GM19452 (cell line): ENCODE measurements at regions not wholly inside any gene's neighbourhood (a gene's known extent, or its start where the extent isn't known, plus 50 kb on each side); places are given as distances from the start of the nearest gene placed in this dataset.

Experiments
- ATAC-seq: cut with Tn5 transposase; IDR thresholded peaks from one replicate; pipeline ENCODE4 v1.9.1; 2021; ENCODE audit not compliant: unreplicated experiment

DNA sequence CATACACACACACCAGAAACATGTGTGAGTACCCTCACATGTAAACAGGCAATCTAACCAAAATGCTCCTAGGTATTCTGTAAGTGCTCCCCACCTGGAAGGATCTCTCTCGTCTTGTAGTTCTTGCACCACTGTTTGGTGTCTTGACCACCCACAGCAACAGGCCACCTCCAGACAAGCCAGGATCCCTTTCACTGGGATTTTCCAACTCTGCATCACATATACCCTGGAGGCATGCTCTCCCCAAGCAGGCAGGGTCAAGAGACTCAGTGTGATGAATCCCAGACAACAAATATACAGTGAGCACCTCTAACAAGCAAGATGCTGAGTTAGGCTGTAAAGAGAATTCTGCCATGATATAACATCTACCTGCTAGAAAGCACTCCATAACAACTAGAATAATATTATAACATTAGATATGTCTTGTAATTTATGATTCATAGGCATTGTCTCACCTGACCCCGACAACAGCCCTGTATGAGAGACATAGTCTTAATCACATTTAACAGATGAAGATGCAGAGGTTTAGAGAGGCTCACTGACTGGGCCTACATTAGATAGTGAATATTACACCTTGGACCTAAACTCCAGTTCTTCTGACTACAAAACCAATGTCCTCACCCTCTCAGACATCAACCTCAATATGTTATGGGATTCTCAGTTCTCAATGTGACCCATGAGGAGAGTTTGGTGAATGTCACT lies 76.5 kb upstream of the BCL6 start:
- no peak for ATAC-seq

DNA sequence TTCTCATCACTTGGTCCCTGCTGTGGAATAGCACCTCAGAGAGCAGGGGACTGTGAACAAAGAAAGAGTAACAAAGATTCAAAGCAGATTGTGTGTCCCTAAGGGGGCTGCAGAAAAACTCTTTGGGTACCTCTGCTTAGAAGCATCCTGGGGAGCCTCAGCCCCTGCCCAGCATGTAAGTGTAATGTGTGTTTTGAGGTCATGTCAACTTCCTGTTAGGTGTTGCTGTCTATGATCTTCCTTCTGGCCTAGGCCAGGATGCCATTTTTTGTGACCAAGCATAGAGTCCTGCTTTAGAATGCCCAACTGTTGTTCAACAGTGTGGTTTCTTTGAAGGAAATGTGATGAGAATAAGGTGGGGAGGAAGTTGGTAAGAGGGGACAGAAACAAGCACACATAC lies 77.1 kb upstream of the BCL6 start:
- ATAC-seq: no peak

DNA sequence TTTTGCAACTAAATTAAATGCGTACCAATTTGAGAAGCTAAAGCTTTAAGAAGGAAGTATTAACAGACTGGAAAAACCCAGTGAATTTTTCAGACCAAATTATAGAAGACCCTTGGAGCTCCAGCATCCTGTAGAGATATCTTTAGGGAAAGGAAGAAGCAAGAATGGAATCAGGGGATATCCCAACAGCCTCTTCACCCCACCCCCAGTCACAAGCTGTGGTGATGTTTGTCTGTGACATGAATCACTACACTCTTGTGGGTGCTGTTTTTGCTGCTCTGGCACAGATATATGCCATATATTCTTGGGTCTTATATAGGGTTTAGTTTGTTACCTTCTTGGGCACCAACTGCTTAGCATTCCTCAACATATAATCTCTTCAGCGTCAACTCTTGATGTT lies 78.5 kb upstream of the BCL6 start:
- ATAC-seq: no peak

DNA sequence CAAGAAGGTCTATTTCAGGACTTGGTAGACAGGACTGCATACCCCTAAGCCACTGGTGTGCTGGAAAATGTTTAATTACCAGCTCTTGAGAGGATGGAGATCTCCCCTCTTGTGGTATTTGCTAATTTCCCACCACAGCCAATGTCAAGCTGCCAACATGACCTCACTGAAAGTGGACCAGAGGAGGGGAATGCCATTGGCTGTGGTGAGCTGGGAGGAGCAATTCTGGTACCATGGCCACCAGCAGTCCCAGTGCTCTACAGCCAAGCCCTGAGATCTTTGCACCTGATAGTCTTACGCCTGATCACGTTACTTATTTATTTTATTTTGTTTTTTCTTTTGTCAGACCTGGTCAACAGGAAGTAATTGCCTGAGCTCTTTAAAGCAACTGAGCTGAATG lies 82.5 kb upstream of the BCL6 start:
- ATAC-seq: no peak

DNA sequence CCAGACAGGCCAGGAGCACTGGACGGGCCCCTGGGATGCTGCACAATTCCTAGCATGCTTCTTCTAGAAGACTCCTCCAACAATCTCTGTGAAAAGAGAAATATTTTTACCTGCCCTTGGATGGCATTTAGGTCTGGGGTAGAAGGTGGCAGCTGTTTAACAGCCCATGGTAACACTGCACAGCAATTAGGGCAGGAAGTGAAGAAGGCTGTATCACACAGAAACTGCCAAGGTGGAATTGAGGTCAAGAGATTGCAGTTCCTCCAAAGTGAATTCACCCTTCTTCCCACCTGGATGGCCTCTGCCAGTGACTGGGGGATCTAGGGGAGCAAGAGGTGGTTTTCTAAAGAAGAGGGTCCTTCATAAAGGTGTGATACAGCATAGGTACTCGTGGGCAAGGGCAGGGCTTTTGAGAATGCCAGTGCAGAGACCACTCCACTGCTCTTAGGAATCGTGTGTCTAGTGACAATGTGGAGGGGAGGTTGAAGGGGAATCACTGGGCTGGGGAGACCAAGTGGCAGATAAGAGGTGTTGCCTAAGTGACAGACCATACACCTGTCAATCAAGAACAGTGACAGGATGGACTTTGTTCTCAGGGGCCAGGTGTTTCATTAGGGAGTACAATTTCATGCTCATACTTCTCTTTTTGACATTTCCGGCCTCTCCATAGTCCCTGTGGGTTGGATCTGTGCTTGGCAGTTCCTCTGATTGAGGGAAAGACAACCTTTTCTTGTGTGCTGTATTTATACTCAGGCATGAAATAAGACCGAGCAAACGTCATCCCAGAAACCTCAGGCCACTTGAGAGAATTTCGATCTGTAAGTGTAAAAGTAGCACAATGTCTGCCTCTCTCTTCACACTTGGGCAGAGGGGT lies 83.5 kb upstream of the BCL6 start:
- ATAC-seq: peak; percentile 94

DNA sequence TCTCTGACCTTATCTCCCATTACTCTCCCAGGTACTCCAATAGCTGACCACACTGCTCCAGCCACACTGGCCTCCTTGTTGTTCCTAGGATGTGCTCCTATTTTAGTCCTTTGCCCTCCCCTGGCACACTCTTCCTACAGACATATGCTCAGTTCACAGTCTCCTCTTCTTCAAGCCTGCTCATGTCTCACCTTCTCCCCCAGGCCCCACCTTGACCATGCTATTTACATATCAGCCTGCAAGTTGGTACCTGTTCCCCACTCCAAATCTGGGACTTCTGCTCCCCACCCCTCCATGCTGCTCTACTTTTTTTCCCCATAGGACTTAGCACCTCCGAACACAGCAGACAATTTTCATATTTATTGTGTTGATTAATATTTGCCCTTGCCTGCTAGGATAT lies 84.9 kb upstream of the BCL6 start:
- no peak for ATAC-seq

DNA sequence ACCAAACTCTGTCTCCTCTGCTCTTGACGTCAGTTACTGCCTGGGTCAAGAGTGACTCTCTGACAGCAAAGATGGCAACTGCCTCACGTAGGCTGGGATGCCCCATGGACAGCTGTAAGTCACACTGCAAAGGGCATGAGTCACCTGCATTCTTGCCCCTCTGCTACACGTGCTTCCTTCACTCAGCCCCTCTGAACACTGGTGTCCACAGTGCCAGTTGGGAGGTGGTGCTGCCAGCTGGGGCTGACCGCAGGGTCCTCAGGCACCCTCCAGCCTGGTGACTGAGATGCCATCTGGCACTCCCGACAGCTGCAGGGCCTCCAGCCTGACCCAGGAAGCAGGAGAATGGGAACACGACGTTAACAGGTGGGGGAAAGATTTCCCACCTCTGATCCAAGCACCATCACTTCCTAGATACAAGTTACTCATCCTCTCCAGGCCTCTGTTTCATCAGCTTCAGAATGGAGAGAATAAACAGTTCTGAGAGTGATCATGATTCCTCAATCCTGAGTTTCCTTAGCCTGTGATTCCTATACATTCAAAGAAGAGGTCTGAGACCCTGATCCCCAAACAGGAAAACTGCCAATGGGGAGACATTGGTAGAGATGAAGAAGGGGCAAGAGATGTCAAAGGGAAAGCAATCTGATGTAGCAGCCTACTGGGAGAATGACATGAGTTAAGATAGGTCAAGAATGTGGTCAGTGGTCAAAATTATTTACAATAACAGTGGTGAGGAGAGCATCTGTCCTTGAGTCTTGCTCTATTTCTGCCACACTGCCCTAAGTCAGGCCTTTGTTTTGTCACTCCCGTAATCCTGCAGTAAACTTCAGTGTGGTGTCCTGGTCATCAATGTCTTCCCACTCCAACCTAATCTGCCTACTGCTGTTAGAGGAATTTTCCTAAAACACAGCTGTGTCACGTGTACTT lies 86.1 kb upstream of the BCL6 start:
- no peak for ATAC-seq

DNA sequence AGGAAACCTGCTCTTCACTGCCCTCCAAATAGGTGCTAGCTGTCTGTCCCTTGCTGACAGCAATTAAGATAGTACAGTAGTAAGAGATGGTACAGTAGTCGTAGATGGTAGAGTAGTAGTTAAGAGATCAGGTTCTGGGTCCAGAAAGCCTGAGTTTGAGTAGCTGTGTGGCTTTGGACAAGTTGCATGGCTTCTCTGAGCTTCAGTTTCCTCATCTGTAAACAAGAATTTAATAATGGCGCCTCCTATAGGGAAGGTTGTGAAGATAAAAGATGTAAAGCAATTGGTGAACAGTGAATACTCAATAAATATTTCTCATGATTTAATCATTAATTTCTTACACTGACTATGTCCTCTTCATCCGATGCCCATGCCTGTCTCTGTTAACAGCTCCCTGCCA lies 86.9 kb upstream of the BCL6 start:
- ATAC-seq: no peak

DNA sequence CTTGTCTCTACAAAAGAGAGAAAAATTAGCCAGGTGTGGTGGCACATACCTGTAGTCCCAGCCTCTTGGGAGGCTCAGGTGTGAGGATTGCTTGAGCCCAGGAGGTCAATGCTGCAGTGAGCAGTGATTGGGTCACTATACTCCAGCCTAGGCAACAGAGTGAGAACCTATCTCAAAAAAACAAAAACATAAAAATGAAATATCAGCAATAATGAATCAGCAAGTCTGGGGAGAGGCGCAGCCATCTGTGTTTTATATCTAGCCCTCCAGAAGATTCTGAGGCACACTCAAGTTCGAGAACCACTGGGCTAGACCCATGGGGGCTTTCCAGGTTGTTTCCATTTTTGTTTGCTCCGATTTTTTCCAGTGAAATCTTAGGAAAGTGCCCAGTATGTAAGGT lies 88.1 kb upstream of the BCL6 start:
- ATAC-seq: no peak

DNA sequence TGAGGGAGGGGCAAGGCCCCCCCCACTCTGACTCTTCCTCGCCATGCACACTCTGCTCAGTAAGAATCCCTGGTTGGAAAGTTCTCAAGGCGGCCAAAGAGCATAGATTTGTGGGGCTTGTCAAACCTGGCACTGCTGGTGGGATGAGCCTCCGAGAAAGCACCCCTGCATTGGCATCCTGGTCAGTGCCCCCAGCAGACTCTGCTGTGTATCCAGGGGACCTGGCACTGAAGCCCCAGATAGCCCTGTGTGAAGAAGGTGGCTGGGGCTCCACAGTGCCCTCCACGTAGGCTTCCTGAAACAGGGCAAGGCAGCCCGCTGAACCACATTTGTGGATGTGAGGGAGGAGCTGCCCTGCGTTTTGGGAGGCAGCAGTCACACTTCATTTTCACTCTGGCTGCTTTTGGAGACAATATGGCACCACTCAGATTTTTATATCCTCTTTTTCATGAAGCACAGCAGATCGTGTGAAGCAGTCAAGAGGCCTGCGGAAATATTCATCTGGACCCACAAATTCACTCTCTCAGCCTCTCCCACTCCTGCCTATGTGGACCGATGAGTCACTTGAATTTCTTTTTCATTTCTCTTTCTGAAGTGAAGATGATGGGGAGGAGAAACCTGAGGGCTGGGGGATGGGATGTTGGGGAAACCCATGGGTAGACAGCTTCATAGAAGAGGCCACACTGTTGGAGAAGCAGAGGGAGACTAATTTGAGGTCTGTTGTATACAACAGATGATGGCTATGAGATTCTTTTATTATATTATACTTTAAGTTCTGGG lies 88.7 kb upstream of the BCL6 start:
- no peak for ATAC-seq

DNA sequence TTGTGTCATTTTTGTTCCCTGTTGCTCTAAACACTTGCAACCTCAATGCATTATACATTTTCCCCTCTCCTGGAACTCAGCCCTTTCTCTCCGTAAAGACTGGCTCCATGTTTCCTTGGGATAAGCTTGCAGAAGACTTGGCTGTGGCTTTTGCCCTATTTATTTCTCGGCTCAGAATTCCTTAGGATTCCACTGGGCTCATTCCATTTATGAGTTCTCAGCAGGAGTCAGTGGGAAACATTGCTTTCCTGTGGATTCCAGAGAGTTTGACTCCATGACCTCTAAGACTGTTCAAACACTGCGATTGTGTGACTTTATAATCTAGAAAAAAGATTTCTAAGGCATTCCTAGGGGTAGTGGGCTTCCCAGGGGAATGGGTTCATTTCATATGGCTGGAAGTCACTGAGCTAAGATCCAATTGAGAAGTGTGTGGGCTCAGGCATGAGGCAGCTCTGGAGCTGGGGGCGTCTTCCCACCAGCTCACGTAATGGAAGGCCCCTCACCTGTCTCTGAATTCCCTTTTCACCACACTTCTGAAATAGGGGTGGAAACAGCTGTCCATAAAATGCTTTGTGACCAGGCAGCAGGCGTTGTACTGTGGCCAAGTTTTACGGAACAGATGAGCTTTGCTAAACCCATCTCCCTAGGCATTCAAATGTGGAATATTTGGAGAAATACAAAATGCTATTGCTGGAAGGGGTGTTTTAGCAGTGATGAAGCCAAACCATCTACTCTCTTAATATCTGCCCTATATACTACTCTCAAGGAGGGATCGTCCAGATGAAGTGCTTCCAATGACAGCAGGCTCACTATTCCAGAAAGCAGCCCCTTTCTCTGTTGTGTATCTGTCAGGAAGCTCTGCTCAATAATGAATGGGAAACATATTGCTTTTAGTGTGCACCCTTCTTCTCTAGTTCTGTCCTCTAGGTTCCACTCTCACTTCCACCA lies 91.8 kb upstream of the BCL6 start:
- ATAC-seq: no peak

DNA sequence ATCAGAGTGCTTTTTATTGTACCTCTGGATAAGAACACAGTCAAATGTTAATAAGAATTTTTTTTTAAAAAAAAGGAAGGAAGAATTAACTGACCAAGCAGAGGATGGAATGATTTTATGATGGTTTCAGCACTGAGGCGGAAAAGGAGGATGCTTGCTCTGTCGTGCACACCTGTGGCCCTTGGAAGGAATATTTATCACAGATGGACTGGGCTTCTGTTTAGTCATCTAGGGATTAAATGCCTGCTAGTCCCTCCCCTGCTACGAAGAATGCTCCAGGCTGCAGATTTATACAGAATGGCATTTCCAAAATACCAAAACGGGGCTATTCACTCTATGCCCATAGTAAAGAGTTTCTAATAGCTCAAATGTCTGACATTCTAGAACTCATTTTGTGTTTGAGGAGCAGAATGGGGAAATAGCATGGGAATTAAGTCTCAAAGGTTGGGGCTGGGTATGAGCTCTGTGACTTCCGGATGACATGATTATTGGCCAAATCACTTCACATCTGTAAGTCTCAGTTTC lies 92.8 kb upstream of the BCL6 start:
- no peak for ATAC-seq

DNA sequence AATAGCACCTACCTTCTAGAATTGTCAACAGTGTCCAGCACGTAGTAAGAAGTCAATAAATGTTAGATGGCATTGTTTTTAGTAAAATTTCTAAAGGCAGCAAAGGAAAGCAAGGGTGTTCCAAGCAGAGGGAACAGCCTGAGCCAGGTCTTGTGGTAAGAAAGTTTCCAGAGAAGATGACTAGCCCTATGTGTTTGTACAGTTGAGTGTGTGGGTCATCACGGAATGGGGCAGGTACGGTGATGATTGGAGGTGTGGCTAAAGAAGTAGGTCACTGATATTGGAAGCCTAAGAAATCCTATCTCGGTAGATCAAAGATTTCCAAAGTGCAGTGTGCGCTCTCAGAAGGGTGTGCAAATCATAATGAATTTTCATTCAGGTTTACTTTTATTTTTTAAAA lies 94.2 kb upstream of the BCL6 start:
- no peak for ATAC-seq

DNA sequence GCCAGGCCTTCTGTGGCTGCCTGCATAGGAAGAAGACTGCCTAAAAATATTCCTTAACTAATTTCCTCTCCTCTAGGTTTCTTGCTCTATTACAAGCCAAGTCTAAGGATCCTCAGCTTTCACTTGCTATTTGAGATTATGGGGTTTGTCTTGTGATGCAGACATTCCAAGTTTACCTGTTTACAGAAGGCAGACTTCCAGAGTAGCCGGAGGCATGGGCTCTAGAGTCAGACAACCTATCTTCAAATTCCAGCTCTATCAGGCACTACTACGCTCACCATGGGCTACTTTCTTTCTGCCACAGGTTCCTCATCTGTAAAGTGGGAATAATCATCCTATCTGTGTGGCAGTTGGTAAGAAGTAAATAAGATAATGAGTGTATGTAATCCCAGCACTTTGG lies 95.6 kb upstream of the BCL6 start:
- no peak for ATAC-seq

DNA sequence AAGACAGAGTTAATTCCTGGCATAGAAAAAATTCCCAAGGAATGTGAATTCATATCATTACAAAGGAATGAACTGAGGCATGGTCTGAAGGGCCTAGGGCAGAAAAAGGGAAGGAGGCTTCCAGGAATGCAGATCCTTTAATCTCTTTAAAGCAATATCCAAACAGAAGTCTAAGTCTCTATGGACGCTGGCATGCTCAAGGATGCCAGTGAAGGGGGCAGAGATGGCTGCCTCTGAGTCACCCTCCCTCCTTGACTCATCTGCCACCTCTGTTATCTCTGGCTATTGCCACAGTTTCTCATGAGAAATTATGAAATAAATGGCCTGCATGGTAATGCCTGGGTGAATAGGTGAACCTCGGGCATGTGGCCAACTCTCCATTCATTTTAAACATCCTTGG lies 96.3 kb upstream of the BCL6 start:
- no peak for ATAC-seq

DNA sequence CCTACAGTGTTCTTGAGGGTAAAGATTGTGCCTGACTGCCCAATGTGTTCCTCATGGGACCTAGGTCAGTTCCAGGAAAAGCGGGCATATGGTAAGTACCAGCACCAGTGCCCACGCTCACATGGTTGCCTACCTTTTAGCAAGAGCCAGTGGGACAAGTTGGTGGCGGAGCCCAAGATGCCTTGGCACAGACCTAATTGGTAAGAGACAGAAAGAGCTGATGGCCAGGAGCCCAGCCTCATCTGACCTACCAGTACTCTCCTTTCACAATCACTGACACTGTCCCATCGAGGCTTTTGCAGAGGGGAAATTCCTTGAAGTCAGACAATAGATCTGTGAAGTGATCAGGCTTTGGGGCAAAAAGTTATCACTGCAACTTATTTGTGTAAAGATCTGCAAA lies 98.4 kb upstream of the BCL6 start:
- ATAC-seq: no peak

DNA sequence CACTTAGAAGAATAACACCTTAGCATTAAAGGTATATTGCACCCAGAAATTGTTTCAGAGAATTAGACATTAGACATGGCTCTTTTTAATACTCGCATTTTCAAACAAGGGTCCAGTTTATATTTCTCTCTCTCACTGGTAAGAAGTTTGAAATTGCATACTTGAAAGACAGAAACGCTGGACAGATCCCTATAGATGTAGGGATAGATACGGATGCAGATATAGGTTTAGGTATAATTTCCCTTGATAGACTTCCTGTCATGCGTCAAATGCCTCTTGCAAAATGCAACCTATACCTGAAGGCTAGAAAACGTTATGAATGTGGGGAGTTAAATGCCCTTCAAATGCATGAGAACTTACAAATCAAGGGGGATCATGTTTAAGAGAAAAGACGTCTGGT lies 99.4 kb upstream of the BCL6 start:
- ATAC-seq: no peak

DNA sequence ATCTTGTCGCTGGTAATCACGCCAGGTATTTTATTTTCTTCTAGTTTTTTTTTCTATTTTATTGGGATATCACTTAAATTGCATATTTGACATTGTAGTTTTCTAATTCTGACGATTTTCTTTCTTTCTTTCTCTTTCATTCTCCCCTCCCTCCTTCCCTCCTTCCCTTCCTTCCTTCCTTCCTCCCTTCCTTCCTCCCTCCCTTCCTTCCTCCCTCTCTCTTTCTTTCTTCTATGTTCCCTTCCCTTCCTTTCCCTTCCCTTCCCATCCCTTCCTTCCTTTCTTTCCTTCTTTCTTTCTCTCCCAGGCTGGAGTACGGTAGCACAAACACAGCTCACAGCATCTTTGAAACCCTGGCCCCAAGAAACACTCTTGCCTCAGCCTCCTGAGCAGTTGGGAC lies 100.6 kb upstream of the BCL6 start:
- ATAC-seq: no peak

DNA sequence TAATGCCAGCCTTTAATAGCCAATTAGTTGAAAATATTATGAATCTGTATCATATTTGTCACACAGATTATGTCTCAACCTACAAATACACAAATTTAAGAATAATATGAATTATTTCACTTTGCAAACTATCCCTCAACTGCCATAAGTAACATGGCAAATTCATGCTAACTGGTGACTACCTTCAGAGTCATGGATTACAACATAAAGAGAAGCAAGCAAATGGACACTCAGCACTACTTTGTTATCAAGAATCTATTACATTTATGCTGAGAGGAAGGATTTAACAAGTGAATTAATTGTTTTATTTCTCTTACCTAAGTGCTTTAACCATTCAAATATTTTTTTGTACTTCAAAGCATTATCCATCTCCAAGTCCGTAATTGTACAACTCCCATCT lies 103.1 kb upstream of the BCL6 start:
- no peak for ATAC-seq
